ENCODE measurements at regions not wholly inside any gene's neighbourhood (a gene's known extent, or its start where the extent isn't known, plus 50 kb on each side); places are given as distances from the start of the nearest gene placed in this dataset.
A peak's percentile ranks its signal among the peaks of the same experiment; 100 is the strongest.

- Histone ChIP-seq H3K4me1 (ENCODE audit: low read depth) (no peaks in the 10 kb centered on the region), H3K4me3 (no peak overlapping the region), H3K36me3 (ENCODE audit: low read depth) (no peaks in the 10 kb centered on the region), H3K9me3 (no peaks in the 10 kb centered on the region)
- TF ChIP-seq, protein P1, sequence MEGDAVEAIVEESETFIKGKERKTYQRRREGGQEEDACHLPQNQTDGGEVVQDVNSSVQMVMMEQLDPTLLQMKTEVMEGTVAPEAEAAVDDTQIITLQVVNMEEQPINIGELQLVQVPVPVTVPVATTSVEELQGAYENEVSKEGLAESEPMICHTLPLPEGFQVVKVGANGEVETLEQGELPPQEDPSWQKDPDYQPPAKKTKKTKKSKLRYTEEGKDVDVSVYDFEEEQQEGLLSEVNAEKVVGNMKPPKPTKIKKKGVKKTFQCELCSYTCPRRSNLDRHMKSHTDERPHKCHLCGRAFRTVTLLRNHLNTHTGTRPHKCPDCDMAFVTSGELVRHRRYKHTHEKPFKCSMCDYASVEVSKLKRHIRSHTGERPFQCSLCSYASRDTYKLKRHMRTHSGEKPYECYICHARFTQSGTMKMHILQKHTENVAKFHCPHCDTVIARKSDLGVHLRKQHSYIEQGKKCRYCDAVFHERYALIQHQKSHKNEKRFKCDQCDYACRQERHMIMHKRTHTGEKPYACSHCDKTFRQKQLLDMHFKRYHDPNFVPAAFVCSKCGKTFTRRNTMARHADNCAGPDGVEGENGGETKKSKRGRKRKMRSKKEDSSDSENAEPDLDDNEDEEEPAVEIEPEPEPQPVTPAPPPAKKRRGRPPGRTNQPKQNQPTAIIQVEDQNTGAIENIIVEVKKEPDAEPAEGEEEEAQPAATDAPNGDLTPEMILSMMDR (IDR thresholded peaks at IDR 0.05): no peak
- ATAC-seq (no peak), DNase-seq (no peak)
- intact Hi-C loops (cut with DNase I, micrococcal nuclease): no loop called here
Measured at GRCh38 chr11:44494785-44495184, 70.7 kb upstream of the CD82 start.

GRCh38 chr11:44496391-44496790 is 69.1 kb upstream of the CD82 start:
- no peak for ATAC-seq
- intact Hi-C loops (cut with DNase I, micrococcal nuclease): no loop called here
- no peak overlapping the region for H3K4me3 ChIP-seq
- H3K9me3 ChIP-seq: no peaks in the 10 kb centered on the region
- DNase-seq: no peak
- no peaks in the 10 kb centered on the region for H3K36me3 ChIP-seq (ENCODE audit: low read depth)
- H3K4me1 ChIP-seq (ENCODE audit: low read depth): no peaks in the 10 kb centered on the region
- TF ChIP-seq, protein P1 (IDR thresholded peaks at IDR 0.05): no peak

DNA sequence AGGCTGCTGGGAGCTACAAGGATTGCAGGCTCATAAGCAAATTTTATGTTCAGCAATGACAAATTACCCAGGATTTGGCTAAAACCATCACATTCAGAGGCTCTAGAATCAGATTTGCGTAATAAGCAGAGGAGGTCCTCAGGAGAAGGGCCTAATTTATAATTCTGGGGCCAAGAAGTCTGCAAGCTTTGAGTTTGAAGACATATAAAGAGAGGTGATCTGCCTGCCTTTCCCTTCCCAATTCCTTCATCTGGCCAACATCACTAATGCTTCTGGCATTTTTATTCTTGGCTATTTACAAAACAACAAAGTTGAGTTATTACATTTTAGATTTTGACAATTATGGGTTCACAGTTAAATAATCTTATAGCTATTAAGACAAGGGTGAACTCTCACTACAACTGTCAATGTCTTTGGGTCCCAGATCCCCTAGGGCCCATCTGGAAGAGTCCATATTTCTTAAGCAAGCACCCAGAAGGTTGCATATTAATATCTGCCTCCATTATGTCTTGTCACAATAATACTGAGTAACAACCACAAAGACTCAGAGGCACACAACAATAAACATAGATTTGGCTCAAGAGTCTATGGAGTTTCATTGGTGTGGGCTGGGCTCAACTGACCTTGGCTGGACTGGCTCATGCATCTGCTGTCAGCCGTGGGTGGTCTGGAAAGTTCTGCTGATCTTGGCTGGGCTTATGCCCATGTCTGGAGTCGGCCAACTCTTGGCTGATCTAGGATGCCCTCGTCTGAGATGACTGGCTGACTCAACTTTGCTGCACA is 67.2 kb upstream of the CD82 start:
- Histone ChIP-seq H3K36me3 (ENCODE audit: low read depth) (no peaks in the 10 kb centered on the region), H3K9me3 (no peaks in the 10 kb centered on the region), H3K4me3 (no peak overlapping the region), H3K4me1 (ENCODE audit: low read depth) (no peaks in the 10 kb centered on the region)
- DNase-seq: no peak
- intact Hi-C loops (cut with DNase I, micrococcal nuclease): no loop called here
- TF ChIP-seq, protein P1 (IDR thresholded peaks at IDR 0.05): no peak
- ATAC-seq: peak; percentile 34

- TF ChIP-seq, protein P1 (IDR thresholded peaks at IDR 0.05): no peak
- H3K4me3 ChIP-seq: no peak overlapping the region
- ATAC-seq: no peak
- no peak for DNase-seq
- intact Hi-C loops (cut with DNase I, micrococcal nuclease): no loop called here
- H3K36me3 ChIP-seq (ENCODE audit: low read depth): no peaks in the 10 kb centered on the region
- no peaks in the 10 kb centered on the region for H3K4me1 ChIP-seq (ENCODE audit: low read depth)
- H3K9me3 ChIP-seq: peaks cover under 1% of the 10 kb centered on the region
Measured at GRCh38 chr11:44502506-44502905, 63.0 kb upstream of the CD82 start.

GRCh38 chr11:44505581-44506054 is 59.8 kb upstream of the CD82 start:
- TF ChIP-seq, protein P1 (IDR thresholded peaks at IDR 0.05): no peak
- Histone ChIP-seq H3K4me3 (no peak overlapping the region), H3K9me3 (peaks cover 2% of the 10 kb centered on the region), H3K4me1 (ENCODE audit: low read depth) (no peaks in the 10 kb centered on the region), H3K36me3 (ENCODE audit: low read depth) (no peaks in the 10 kb centered on the region)
- ATAC-seq (no peak), DNase-seq (no peak)
- intact Hi-C loops (cut with DNase I, micrococcal nuclease): no loop called here

Measured in mucosa of descending colon (tissue), 3 donors.